H9 (cell line): ENCODE measurements at regions not wholly inside any gene's neighbourhood (a gene's known extent, or its start where the extent isn't known, plus 50 kb on each side); places are given as distances from the start of the nearest gene placed in this dataset.
A peak's percentile ranks its signal among the peaks of the same experiment; 100 is the strongest.

ENCODE experiments used
- DNase-seq: peaks from one replicate; pipeline ENCODE4 v3.0.0-alpha.2; 2017
- H2AFZ ChIP-seq: one replicate; pipeline ENCODE4 v1.6.1; 2013; ENCODE audit warnings: mild to moderate bottlenecking, low read length, control low read depth, moderate library complexity
- H2AK5ac ChIP-seq: 2 replicates; pipeline ENCODE4 v1.6.1; 2013; ENCODE audit warnings: low read length, control low read depth, mixed read lengths; ENCODE audit not compliant: insufficient read length
- H2BK120ac ChIP-seq: one replicate; pipeline ENCODE4 v1.6.1; 2013; ENCODE audit warnings: low read depth, mild to moderate bottlenecking, low read length, control low read depth, inconsistent platforms; ENCODE audit not compliant: poor library complexity, severe bottlenecking
- H2BK12ac ChIP-seq: 2 replicates; pipeline ENCODE4 v1.6.1; 2013; ENCODE audit warnings: low read length, control low read depth, mixed read lengths, low read depth; ENCODE audit not compliant: insufficient read length
- H2BK15ac ChIP-seq: 2 replicates; pipeline ENCODE4 v1.6.1; 2013; ENCODE audit warnings: low read depth, low read length, control low read depth
- H2BK20ac ChIP-seq: one replicate; pipeline ENCODE4 v1.6.1; 2013; ENCODE audit warnings: low read depth, mild to moderate bottlenecking, low read length, control low read depth, inconsistent platforms; ENCODE audit not compliant: poor library complexity, severe bottlenecking
- H2BK5ac ChIP-seq: 2 replicates; pipeline ENCODE4 v1.6.1; 2013; ENCODE audit warnings: low read length, control low read depth, mixed read lengths; ENCODE audit not compliant: insufficient read length
- H3K14ac ChIP-seq: 2 replicates; pipeline ENCODE4 v1.6.1; 2013; ENCODE audit warnings: low read length, control low read depth; ENCODE audit not compliant: insufficient read depth
- H3K18ac ChIP-seq: 2 replicates; pipeline ENCODE4 v1.6.1; 2013; ENCODE audit warnings: low read depth, mild to moderate bottlenecking, mixed read lengths, low read length, control low read depth; ENCODE audit not compliant: insufficient read length
- H3K23ac ChIP-seq: 2 replicates; pipeline ENCODE4 v1.6.1; 2013; ENCODE audit warnings: low read length, control low read depth, mixed read lengths, low read depth; ENCODE audit not compliant: insufficient read length
- H3K23me2 ChIP-seq: 2 replicates; pipeline ENCODE4 v1.6.1; 2013; ENCODE audit warnings: low read depth, mild to moderate bottlenecking, mixed read lengths, low read length, control low read depth; ENCODE audit not compliant: insufficient read length, poor library complexity, severe bottlenecking
- H3K27ac ChIP-seq: 2 replicates; pipeline ENCODE4 v1.5.1; 2013; ENCODE audit warnings: low read length, control low read depth, mixed read lengths, low read depth; ENCODE audit not compliant: insufficient read length
- H3K27me3 ChIP-seq: 2 replicates; pipeline ENCODE4 v1.6.1; 2013; ENCODE audit warnings: low read length, control low read depth, inconsistent platforms; ENCODE audit not compliant: insufficient read depth
- H3K4ac ChIP-seq: 2 replicates; pipeline ENCODE4 v1.6.1; 2013; ENCODE audit warnings: low read depth, mild to moderate bottlenecking, control low read depth, inconsistent platforms, low read length, moderate library complexity
- H3K4me1 ChIP-seq: 2 replicates; pipeline ENCODE4 v1.6.1; 2013; ENCODE audit warnings: low read length, control low read depth, inconsistent platforms; ENCODE audit not compliant: insufficient read depth
- H3K4me2 ChIP-seq: 2 replicates; pipeline ENCODE4 v1.6.1; 2013; ENCODE audit warnings: low read length, control low read depth, mixed read lengths; ENCODE audit not compliant: insufficient read length, insufficient read depth
- H3K56ac ChIP-seq: 2 replicates; pipeline ENCODE4 v1.6.1; 2013; ENCODE audit warnings: low read depth, mild to moderate bottlenecking, mixed read lengths, low read length, control low read depth; ENCODE audit not compliant: insufficient read length
- H3K79me1 ChIP-seq: 2 replicates; pipeline ENCODE4 v1.6.1; 2013; ENCODE audit warnings: low read depth, mild to moderate bottlenecking, moderate library complexity, low read length, control low read depth, inconsistent platforms; ENCODE audit not compliant: insufficient read depth, poor library complexity, severe bottlenecking
- H3K79me2 ChIP-seq: 2 replicates; pipeline ENCODE4 v1.6.1; 2013; ENCODE audit warnings: low read length, control low read depth, inconsistent platforms; ENCODE audit not compliant: insufficient read depth
- H3K9ac ChIP-seq: 2 replicates; pipeline ENCODE4 v1.6.1; 2013; ENCODE audit warnings: low read length, control low read depth, mixed read lengths; ENCODE audit not compliant: insufficient read length; ENCODE audit errors: extremely low read depth
- H3K9me3 ChIP-seq: one replicate; pipeline ENCODE4 v1.6.1; 2013; ENCODE audit warnings: low read depth, low read length, inconsistent platforms; ENCODE audit not compliant: control insufficient read depth
- H3T11ph ChIP-seq: one replicate; pipeline ENCODE4 v1.6.1; 2013; ENCODE audit warnings: mild to moderate bottlenecking, low read length, control low read depth, inconsistent platforms
- H4K20me1 ChIP-seq: one replicate; pipeline ENCODE4 v1.6.1; 2013; ENCODE audit not compliant: control insufficient read depth, insufficient read length, insufficient read depth
- H4K5ac ChIP-seq: 2 replicates; pipeline ENCODE4 v1.6.1; 2013; ENCODE audit warnings: low read depth, mild to moderate bottlenecking, mixed read lengths, low read length, control low read depth; ENCODE audit not compliant: insufficient read length
- H4K8ac ChIP-seq: replicated peaks from 2 replicates; pipeline ENCODE4 v1.6.1; 2013; ENCODE audit warnings: low read length, control low read depth, mixed read lengths, low read depth; ENCODE audit not compliant: insufficient read length
- H4K91ac ChIP-seq: 2 replicates; pipeline ENCODE4 v1.6.1; 2013; ENCODE audit warnings: low read depth, mild to moderate bottlenecking, moderate library complexity, mixed read lengths, low read length, control low read depth; ENCODE audit not compliant: insufficient read length
- H3K27ac Mint-ChIP-seq, 3 experiments: 2 replicates in 2 of 3; 3 replicates in 1 of 3; pipeline ENCODE4 v1.8.0; 2020 to 2021; ENCODE audit warnings: mixed read lengths in 3 of 3, mild to moderate bottlenecking in 1 of 3, moderate library complexity in 1 of 3
- H3K27me3 Mint-ChIP-seq: 2 replicates; pipeline ENCODE4 v1.8.0; 2021; ENCODE audit warnings: low read depth, mild to moderate bottlenecking, moderate library complexity, mixed read lengths
- H3K36me3 Mint-ChIP-seq, 3 experiments: 2 replicates in 2 of 3; 3 replicates in 1 of 3; pipeline ENCODE4 v1.8.0; 2020 to 2021; ENCODE audit warnings: low read depth in 3 of 3, mixed read lengths in 3 of 3; ENCODE audit not compliant: insufficient read depth in 1 of 3
- H3K4me1 Mint-ChIP-seq, 2 experiments: 2 replicates each; pipeline ENCODE4 v1.8.0; 2020; ENCODE audit warnings: mixed read lengths in 2 of 2
- H3K4me3 Mint-ChIP-seq, 2 experiments: 2 replicates in 1 of 2; 3 replicates in 1 of 2; pipeline ENCODE4 v1.8.0; 2020 to 2021; ENCODE audit warnings: mild to moderate bottlenecking in 2 of 2, mixed read lengths in 2 of 2, moderate library complexity in 1 of 2
- H3K9me3 Mint-ChIP-seq, 2 experiments: 2 replicates in 1 of 2; 3 replicates in 1 of 2; pipeline ENCODE4 v1.8.0; 2020; ENCODE audit warnings: mild to moderate bottlenecking in 2 of 2, mixed read lengths in 2 of 2, moderate library complexity in 1 of 2
- CTCF ChIP-seq: fragments of 200-600 bp; sonication (generic); conservative IDR thresholded peaks from 3 replicates; pipeline ENCODE4 v1.8.0; 2021; ENCODE audit warnings: antibody characterized with exemption, mild to moderate bottlenecking
- WGBS: extraction: QIAGEN DNeasy Blood & Tissue Kit; methylation state at CpG from one replicate; pipeline ENCODE4 v1.1.7; 2013; ENCODE audit warnings: missing lambda C conversion rate, low lambda C conversion rate, mixed read lengths; ENCODE audit not compliant: insufficient read length; ENCODE audit errors: extremely low coverage; 5-methylcytosine and 5-hydroxymethylcytosine counted together

DNA sequence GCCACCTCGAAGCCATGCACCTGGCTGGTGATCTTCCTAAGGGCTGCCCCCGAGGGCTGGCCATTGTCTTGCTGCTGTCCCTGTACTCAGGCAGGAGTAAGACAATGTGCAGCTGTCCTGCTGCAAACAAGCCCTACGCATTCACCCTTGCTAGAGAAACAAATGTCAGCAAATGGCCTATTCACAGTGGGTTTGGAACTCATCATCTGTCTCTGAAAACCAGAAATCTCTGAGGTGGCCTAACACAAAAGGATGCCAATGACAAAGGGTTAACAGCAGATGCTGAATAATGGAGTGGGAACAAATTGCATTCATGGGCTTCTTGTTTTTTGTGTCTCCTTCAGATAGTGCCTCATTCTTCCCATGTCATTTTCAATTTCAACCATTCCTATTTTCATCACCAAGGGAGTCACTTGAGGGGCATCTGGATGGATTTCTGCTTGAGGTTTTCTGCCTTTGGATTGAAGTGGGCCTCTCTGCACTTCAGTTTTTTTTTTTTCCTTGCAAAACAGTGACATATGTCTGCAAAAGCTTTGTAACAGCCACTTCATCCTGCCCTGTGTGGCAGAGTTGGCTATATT lies 261.6 kb upstream of the VLDLR start:
- no peak overlapping the region for H4K5ac ChIP-seq
- H4K91ac ChIP-seq, result no peak overlapping the region
- no peak for DNase-seq
- no peak overlapping the region for H3K4me2 ChIP-seq
- peaks cover 39 to 42% of the 10 kb centered on the region in 2 experiments for H3K4me1 Mint-ChIP-seq
- no peak overlapping the region for H2BK5ac ChIP-seq
- no peak overlapping the region for H2BK20ac ChIP-seq
- no peaks in the 10 kb centered on the region for H3K23me2 ChIP-seq
- H3K9me3 ChIP-seq, result no peaks in the 10 kb centered on the region
- no peak overlapping the region for H2AFZ ChIP-seq
- H3K9ac ChIP-seq, result no peak overlapping the region
- no peaks in the 10 kb centered on the region; the same call in 1 of the 2 replicates for H3K27me3 Mint-ChIP-seq
- H3K18ac ChIP-seq, result no peak overlapping the region
- no peaks in the 10 kb centered on the region for H3K79me2 ChIP-seq
- H3K79me1 ChIP-seq, result no peaks in the 10 kb centered on the region
- H3K23ac ChIP-seq, result no peak overlapping the region
- H3K9me3 Mint-ChIP-seq, result no peaks in the 10 kb centered on the region
- no peak for TF ChIP-seq CTCF
- no peak overlapping the region for H3T11ph ChIP-seq
- no peak overlapping the region for H2BK120ac ChIP-seq
- no peak overlapping the region for H2AK5ac ChIP-seq
- no peak overlapping the region for H2BK12ac ChIP-seq
- no peaks in the 10 kb centered on the region for H3K36me3 Mint-ChIP-seq
- WGBS, result no CpG with 5 or more reads among the region's 3 CpGs
- no peak overlapping the region for H4K8ac ChIP-seq
- no peak overlapping the region for H2BK15ac ChIP-seq
- no peak overlapping the region for H3K4me3 Mint-ChIP-seq
- H3K4me1 ChIP-seq, result peaks cover 7% of the 10 kb centered on the region; the same call in 1 of the 2 replicates
- no peak overlapping the region for H3K4ac ChIP-seq
- H3K14ac ChIP-seq, result no peak overlapping the region
- H3K27ac ChIP-seq, result no peak overlapping the region
- no peak overlapping the region for H3K56ac ChIP-seq
- peak overlapping the region in 1 of 3 experiments; percentile 82; a peak in 1 of 7 replicates for H3K27ac Mint-ChIP-seq
- H4K20me1 ChIP-seq, result no peaks in the 10 kb centered on the region
- H3K27me3 ChIP-seq, result no peaks in the 10 kb centered on the region
